Inflammatory macrophage (primary cell): ENCODE measurements at regions not wholly inside any gene's neighbourhood (a gene's known extent, or its start where the extent isn't known, plus 50 kb on each side); places are given as distances from the start of the nearest gene placed in this dataset.
"Not testable (repeated sequence)": the region's sequence is repeated elsewhere in the genome, so short reads cannot be mapped to it uniquely, and the experiment has no call there.

Experiments
- DNase-seq, 2 donors: peaks; one replicate each; pipeline ENCODE4 v3.0.0-alpha.2; 2020 to 2022

DNA sequence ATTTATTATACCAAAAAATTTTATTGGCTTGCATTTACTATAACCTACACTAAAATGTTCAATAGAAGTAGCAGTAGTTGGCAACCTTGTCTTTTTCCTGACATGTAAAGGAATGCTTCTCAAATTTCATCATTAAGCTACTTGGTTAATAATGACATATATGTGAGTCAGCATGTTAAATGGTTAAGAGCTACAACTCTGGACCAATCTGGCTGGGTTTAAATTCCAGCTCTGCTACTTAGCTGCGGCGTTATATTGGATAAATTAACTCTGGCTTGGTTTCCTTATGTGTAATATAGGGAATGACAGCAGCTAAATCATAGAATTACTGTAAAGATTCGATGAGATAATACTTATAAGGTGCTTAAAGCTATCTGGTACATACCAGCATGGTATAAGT, 53.7 kb upstream of the OTOGL start:
- DNase-seq: no peak

DNA sequence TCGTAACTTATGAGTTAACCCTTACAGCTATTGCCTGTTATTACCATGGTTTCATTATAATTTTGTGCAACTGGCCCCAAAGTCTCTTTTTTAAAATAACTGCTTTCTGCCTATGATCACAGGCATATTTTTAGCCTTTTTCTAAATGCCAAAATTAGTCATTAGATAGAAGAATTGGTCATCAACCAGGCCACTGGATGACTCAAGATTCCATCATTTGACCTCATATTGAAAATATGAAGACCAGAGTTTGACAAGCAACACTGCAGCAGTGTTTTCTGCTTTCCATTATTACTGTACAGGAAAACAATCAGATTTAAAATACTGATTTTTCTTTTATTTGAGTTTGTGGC, 54.7 kb upstream of the OTOGL start:
- DNase-seq: no peak

DNA sequence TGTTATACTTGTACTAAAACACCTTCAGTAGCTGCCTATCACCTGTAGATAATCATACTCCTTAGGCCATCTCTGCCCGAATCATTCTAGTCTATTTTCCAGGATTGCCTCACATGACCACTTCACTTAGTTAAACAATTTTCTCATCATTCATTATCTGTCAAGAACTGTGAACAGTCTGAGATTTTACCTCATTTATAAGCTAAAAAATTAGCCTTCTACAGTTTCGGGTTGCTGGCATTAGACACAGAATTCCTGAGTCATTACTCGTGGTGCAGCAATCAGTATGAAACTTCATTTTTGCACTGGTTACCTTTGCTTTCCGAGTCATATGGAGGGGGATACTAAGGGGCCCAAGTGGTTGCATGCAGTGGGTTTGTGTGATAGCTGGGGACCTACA, 57.6 kb upstream of the OTOGL start:
- DNase-seq: no peak

DNA sequence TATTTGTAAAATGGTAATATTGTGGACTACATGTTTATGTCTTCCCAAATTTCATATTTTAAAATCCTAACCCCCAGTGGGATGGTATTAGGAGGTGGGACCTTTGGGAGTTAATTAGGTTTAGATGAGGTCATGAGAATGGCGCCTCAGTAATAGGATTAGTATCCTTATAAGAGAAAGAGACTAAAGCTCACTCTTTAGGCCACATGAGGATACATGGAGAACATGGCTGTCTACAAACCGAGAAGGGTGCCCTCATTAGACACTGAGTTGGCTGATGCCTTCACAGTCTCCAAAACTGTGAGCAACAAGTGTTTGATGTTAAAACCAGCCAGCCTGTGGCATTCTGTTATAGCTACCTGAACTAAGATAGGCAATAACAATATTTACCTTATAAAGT, 58.3 kb upstream of the OTOGL start:
- DNase-seq: no peak

DNA sequence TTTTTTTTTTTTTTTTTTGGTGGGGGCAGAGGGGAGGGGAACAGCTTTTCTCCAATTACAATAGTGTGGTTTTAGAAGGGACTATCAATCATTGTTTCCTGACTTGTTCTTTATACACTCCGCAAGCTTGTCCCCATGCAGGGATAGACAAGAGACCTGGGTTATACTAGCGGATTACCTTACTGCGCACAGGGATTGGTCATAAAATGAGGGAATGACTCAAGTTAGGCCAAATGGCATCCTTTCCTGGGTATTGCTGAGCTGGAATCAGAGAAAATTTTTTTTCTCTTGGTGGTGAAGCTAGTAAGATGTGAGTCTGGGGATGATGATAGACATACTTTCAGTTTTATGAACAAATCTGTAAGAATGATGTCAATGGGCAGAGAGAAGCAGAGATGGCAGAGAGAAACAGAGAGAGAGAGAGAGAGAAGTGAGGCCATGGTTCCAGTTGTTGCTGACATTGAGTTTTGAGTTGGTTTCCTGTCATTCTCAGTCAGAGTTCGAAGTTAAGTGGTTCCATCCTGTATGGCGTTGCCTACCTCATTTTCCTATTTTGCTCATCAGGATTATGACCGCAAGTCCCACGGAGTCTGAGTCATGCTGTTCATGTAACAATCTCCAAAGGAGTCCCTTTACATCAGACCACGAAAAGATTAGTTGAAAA, 59.1 kb upstream of the OTOGL start:
- DNase-seq: no peak

DNA sequence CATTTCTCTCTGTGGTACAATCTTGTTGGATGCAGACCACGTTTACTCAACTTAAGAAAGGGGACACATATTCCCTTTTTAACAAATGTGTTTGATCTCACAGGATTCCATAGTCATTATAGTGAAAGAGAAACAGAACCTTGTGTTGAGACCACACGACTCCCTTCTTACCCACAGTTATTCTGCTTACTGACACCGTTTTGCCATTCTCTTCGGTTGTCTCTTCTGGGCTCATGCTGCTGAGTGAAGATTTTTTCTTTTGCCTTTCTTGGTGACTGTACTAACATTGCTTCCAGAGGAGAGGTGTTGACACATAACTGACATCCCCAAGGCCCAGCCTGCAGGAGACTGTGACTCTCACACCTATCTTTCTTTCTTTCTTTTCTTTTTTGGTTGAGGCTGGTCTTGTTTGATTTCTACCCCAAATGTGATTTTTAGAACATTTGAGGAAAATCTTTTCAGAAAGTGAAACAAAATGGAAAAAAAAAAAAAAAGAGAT, 61.2 kb upstream of the OTOGL start:
- DNase-seq: no peak

DNA sequence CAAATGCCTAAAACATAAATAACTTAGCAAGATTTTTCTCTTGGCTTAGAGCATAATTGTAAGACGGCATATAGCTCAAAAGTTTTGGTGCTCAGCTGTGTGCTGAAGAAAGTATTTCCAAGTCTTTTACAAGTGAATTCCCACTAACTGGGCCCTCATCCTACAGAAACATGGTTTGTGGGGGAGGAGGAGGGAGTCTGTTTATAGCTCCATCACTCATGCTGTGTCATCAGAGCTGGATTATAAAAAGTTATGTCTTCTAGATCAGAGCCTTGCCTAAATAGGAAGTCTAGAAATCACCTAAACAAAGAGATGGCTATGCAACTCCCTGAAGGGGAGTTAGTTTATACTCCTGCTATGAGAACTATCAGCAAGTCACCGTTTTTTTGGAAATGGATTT, 65.9 kb upstream of the OTOGL start:
- no peak for DNase-seq

DNA sequence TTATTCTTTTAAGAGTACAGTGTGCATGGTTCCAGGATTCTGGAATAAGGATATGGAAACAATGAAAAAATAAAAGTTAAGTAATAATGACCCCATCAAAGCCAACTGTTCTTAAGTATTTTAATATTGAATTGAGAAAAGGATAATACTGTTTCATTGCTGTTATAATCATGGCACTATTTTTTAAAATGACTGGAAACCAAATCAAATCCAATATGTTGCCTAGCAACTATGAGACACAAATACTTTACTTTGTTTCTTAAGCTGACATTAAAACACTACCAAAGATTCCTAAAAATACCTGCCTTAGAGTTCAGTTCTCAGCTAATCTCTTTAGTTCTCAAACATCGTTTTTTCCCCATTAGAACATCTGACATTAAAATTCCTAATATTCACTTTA, 66.4 kb upstream of the OTOGL start:
- no peak for DNase-seq

DNA sequence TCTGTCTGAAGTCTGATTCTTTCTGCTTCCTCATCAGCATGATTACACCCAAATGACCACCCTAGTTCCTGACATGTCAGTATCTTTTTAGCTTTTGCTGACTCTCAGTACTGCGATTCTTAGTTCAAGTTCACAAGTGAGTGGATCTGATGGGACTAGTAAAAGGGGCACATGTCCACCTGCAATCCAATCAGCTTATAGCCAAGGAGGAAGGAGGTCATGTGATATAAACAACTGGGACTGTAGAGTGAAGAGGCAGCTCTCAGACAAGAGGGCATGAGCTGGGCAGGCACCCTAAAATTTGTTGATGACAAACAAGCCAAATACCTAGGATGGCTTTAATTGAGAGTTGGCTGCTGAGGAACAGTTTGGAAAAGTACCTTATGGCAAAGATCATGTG, 68.1 kb upstream of the OTOGL start:
- no peak for DNase-seq

DNA sequence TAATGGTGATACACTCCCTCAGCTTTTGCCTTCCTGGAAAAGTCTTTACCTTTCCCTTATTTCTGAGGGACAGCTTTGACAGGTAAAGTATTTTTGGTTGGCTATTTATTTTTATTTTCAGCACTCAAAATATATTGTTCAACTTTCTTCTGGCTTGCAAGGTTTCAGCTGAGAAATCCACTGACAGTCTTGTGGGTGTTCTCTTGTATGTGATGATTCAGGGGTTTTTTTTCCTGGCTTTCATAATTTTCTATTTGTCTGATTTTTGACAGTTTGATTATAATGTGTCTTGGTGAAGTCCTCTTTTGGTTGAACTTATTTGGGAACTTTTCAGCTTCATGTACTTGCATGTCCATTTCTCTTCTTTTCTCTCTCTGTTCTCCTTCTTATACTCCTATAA, 73.7 kb upstream of the OTOGL start:
- no peak for DNase-seq

DNA sequence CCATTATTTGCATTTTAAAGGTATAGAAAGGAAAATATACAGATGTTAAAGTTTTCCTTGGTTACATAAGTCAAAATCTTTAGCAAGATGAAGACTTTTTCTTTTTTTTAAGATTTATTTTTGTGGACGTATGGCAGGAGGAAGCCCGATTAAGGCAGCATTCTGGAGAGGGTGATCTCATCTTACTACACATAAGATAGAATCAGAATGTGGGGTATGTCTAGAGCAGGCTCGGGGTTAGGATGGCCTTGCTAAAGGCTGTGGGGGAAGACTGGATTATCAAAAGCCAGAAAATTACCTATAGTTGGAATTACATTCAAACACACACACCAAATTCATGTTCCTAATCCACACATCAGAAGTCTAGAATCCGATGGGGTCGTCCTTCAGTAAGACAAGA, 79.6 kb upstream of the OTOGL start:
- no peak for DNase-seq

DNA sequence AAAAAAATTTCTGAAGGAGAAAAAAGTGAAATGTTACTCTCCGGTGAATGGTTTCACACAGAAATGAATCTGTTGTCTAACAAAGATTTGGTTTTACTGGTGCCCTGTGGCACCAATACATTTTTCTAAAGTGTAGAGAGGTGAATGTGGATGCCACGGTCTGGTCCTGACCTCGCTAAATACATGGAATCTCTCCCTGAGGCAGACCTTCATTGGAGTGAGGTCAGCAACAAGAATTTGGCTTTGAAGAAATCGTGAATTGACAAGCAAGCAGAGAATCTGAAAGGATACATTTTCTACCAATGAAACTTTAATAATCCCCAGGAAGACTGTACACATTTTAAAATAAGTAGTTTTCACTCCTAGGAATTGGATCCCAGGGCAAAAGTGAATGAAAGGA, 81.2 kb upstream of the OTOGL start:
- DNase-seq: no peak

DNA sequence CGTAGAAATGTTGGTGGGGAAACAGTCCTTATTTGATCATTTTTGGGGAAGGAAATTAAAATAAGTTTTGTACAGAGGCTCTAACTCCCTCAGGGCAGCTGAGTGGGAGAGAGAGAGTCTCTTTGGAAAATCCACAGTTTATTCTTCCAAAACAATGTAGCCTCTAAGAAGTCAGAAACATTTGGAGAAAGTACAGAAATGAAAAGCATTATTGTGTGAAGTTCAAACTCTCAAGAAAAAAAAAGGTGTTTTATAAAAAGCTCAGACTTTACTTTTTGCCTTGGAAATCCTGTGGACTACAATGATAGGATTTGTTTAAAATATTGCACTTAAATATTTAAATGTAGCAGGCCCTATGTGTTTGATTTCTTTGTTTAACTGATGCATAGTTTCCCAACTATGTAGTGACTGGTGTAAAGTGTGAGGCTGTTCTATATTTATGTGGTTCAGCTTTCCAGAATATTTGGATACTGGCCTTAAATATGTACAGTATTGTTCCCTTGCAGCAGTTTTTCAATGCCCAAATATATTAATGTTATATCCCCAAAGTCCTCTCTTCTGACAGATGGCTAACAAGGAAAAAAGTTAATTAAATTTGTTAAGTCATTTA, 82.0 kb upstream of the OTOGL start:
- no peak for DNase-seq

DNA sequence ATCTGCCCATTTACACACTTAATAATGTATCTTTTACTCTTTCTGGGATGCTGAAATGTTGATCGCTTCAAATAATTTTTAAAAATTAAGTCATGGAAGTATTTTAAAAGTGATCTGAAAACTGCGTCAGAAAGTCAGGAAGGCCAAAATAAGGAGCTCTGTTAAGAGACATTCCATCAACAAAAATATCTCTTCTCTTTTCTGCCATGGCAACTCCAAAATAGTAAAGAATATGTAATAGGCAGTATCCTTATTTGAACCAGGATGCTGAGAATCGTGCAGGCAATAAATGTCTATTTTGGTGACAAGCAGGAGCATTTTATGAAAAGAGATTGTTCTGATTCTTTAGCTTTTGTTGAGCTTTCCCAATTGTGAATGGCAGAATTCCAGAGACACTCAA, 81.8 kb upstream of the PPP1R12A start:
- no peak for DNase-seq

DNA sequence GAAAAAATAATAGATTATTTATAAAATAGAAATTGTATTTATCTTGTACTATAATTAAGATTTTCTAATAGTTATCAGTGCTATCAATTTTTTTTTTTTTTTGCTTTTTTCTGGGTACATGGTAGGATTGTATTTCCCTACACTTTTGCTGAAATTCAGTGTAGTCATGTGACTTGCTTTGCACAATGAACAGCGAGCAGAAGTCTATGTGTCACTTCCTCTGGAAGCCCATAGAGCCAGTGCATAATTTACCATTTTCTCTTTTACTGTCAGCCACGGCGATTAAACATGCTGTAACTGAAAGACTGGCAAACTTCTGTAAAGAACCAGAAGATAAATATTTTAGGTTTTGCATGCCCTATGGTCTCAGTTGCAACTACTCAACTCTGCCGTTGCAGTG, 80.8 kb upstream of the PPP1R12A start:
- DNase-seq: no peak

DNA sequence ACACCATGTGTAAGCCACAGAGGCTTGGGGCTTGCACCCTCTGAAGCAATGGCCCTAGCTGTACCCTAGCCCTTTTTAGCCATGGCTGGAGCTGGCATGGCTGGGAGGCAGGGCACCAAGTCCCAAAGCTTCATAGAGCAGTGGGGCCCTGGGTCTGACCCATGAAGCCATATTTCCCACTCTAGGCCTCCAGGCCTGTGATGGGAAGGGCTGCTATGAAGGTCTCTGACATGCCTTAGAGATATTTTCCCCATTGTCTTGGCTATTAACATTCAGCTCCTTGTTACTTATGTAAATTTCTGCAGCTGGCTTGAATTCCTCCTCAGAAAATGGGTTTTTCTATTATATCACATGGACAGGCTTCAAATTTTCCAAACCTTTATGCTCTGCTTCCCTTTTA, 68.8 kb upstream of the PPP1R12A start:
- not testable (repeated sequence) for DNase-seq

DNA sequence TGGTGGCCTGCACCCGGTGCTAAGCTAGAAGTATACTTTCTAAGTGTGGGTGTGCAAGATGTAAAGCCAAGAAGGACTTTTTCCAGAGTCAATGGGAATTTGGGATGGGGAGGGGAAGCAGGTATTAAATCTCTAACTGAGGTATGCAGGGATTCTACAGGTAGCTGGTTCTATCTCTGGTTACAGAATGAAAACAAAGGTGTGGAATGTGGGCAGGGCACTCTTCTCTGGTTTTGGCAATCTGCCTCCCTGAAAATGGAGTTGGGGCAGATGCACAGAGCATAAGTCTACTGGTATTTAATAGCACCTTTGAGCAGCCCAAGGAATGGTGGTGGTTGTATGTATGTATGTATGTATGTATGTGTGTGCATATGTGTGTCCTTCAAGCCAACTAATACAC, 66.7 kb upstream of the PPP1R12A start:
- no peak for DNase-seq

DNA sequence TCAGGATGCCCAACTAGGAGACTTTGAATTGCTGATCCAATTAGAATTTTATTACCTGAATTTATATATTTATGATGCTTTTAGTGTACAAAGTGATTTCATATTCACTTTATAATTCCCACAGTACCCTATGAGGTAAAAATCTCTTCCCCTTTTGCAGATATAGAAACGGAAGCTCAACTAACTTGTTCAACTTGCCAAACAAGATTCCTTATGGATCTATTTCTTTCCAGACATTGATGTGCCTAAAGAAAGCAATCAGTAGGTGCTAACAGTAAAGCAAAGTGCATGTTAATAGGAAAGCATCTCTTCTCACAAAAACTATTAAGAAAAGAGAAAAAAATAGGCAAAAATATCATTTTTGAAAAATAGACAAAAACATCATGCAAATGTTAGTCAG, 65.9 kb upstream of the PPP1R12A start:
- no peak for DNase-seq

DNA sequence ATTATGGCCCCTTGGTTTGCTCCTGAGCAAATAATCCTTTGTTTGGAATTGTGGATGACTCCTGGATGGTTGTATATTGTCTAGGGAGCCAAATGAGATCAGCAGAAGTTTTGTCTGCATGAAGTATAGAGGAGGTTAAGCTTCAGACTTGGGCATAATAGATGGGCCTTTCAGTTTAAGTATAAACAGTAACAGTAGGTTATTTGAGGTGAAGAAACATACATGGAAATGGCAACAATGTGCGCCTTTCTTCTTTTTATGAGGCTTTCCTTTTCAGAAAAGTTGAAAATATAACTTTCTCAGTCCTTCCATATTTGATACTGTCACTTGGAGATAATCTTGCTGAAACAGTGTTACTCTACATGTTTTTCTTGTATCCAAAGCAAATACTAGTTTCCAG, 63.7 kb upstream of the PPP1R12A start:
- DNase-seq: no peak

DNA sequence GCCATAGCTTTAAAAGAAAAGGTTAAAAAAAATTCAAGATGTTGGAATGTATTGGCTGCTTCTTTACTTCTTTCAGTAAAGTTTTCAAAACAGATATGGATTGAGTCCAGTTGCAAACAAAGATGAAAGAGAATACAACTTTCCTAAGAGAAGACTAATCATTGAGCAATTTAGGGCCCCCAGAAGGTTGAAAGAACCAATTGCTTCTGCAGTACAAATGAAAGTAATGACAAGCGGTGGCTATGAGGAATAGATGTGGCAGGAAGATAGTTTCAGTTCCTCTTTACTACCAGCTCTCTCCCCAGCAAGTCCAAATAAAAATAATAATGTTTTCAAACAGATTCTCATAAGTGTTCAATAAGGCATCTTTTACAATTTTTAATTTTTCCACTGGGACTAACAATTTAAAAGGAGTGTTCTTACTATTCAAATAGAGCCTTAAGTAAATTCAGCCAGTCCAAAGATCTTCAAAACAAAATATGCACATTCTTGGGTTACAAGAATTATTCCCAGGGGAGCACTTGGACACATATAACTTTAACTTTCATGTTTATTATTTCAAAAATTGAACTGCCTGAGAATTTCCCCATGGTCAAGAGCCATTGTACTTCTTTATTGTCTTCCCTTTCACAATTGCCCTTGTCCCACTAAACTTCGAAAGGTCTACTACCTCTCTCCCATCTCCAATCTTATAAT, 62.3 kb upstream of the PPP1R12A start:
- peak in 1 of 2 donors; percentile 37 for DNase-seq

DNA sequence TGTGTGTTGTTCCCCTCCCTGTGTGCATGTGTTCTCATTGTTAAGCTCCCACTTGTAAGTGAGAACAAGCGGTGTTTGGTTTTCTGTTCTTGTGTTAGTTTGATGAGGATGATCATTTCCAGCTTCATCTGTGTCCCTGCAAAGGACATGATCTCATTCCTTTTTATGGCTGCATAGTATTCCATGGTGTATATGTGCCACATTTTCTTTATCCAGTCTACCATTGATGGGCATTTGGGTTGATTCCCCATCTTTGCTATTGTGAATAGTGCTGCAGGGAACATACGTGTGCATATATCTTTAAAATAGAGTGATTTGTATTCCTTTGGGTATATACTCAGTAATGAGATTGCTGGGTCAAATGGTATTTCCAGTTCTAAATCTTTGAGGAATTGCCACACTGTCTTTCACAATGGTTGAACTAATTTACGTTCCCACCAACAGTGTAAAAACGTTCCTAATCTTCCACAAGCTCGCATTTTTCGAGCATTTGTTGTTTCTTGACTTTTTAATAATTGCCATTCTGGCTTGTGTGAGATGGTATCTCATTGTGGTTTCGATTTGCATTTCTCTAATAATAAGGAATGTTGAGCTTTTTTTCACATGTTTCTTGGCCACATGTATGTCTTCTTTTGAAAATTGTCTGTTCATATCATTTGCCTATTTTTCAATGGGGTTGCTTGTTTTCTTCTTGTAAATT, 60.6 kb upstream of the PPP1R12A start:
- not testable (repeated sequence) for DNase-seq

DNA sequence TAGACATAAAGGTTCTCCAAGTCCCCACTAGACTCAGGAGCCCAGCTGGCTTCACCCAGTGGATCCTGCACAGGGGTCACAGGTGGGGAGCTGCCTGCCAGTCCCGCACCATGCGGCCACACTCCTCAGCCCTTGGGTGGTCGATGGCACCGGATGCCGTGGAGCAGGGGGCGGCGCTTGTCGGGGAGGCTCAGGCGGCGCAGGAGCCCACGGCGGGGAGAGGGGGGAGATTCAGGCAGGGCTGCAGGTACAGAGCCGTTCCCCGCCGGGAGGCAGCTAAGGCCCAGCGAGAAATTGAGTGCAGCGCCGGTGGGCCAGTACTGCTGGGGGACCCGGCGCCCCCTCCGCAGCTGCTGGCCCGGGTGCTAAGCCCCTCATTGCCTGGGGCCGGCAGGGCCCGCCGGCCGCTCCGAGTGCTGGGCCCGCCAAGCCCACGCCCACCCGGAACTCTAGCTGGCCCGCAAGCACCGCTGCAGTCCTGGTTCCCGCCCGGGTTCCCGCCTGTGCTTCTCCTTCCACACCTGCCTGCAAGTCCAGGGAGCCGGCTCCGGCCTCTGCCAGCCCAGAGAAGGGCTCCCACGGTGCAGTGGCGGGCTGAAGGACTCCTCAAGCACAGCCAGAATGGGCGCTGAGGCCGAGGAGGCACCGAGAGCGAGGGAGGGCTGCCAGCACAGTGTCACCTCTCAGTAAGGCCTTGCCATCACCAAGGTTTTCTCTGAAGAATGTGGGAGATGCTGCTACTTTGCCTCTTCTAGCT, 58.4 kb upstream of the PPP1R12A start:
- DNase-seq: no peak

DNA sequence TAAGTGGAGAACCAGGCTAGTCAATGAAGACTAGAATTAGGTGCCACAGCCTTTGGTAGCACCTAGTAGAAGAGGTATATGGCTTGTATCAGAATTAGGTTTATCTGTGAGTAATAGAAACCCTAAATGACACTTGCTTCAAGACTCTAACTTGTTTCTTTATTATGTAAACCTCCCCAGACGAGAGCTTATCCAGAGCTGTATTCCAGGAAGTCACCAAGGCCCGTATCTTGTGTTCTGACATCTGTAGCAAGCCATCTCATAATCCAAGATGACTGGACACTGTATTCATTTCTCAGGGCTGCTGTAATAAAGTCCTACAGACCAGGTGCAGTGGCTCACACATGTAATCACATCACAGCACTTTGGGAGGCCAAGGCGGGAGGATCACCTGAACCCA, 56.7 kb upstream of the PPP1R12A start:
- no peak for DNase-seq
